ENCODE measurements at regions not wholly inside any gene's neighbourhood (a gene's known extent, or its start where the extent isn't known, plus 50 kb on each side); places are given as distances from the start of the nearest gene placed in this dataset.

- TF ChIP-seq POLR2A (IDR thresholded peaks at IDR 0.05) (no peak), CTCF (IDR thresholded peaks at IDR 0.05) (no peak)
These were observed 665.5 kb upstream of the ZNF608 start for GRCh38 chr5:125411744-125412560.
